Spleen (tissue), 7 donors: ENCODE measurements at regions not wholly inside any gene's neighbourhood (a gene's known extent, or its start where the extent isn't known, plus 50 kb on each side); places are given as distances from the start of the nearest gene placed in this dataset.

Experiments used
- CTCF ChIP-seq, 11 experiments: fragments of 200-600 bp in 7 of 11; fragments of 450-650 bp in 4 of 11; sonication (generic) in 4 of 11; IDR thresholded peaks in 8 of 11; conservative IDR thresholded peaks in 3 of 11; 1 replicate in 7 of 11; 2 replicates in 4 of 11; pipeline versions ENCODE4 v1.4.0 to v1.8.0; 2016 to 2021; ENCODE audit warnings: antibody characterized with exemption in 11 of 11, inconsistent platforms in 4 of 11, mild to moderate bottlenecking in 1 of 11
- POLR2A ChIP-seq, 3 donors: fragments of 450-650 bp; IDR thresholded peaks; one replicate each; pipeline ENCODE4 v1.5.1; 2017; ENCODE audit warnings: antibody characterized with exemption in 3 of 3, mild to moderate bottlenecking in 1 of 3
- POLR2AphosphoS5 ChIP-seq, 3 donors: sonication (generic); formaldehyde crosslinking; IDR thresholded peaks; one replicate each; pipeline ENCODE4 v1.5.1; 2017; ENCODE audit warnings: antibody characterized with exemption in 3 of 3
- donor health status: DM: no; HTN: no; CAD: no; lungs with moderate emphysema.
- donor health status: DM: no; HTN: no; CAD: no.
- donor health status: DM: no; HTN: no; CAD: no.

- TF ChIP-seq CTCF (IDR thresholded peaks at IDR 0.05 in 8 of 11, conservative IDR thresholded peaks at IDR 0.05 in 3 of 11) (no peak), POLR2AphosphoS5 (IDR thresholded peaks at IDR 0.05) (no peak), POLR2A (IDR thresholded peaks at IDR 0.05) (no peak)
These were observed 360.6 kb upstream of the KITLG start for GRCh38 chr12:88940854-88941253.
